GM08714 (cell line): ENCODE measurements at regions not wholly inside any gene's neighbourhood (a gene's known extent, or its start where the extent isn't known, plus 50 kb on each side); places are given as distances from the start of the nearest gene placed in this dataset.

Source experiments
- H3K4me3 ChIP-seq: fragments of 200-500 bp; sonication (Bioruptor generic); 2 replicates; pipeline ENCODE4 v1.5.1; 2014; ENCODE audit warnings: mild to moderate bottlenecking, low read length, inconsistent platforms
- ZNF274 ChIP-seq: IDR thresholded peaks from 2 replicates; pipeline ENCODE4 v1.6.1; 2012; ENCODE audit warnings: mild to moderate bottlenecking, low read depth, low read length

- no peak for TF ChIP-seq ZNF274
- H3K4me3 ChIP-seq = no peak overlapping the region
Measured at GRCh38 chr3:29100292-29100691, 180.6 kb upstream of the RBMS3 start.

GRCh38 chr3:29128001-29128400 lies 152.9 kb upstream of the RBMS3 start:
- no peak for TF ChIP-seq ZNF274

DNA sequence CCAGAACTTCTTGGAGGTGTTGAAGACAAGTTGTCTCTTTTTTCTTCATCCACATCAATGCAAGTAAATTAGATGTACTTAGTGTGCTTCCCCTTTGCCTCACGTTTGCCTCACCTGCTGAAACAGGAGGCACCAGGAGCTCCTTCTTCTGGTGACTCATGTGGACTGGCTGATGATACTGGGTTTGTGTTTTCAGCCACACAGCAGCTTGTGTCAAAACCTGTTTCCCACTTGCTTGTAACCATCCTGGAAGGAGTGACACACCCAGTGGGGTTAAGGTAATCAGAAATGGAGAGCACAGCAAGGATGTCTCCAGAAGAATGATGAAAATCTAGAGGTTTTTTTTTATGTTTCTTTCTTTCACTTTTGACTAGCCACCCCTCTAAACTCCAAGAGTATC lies 143.3 kb upstream of the RBMS3 start:
- no peak for TF ChIP-seq ZNF274
- no peak overlapping the region for H3K4me3 ChIP-seq

More at GRCh38 chr3:29128001-29128400, 152.9 kb upstream of the RBMS3 start:
- no peak overlapping the region for H3K4me3 ChIP-seq

DNA sequence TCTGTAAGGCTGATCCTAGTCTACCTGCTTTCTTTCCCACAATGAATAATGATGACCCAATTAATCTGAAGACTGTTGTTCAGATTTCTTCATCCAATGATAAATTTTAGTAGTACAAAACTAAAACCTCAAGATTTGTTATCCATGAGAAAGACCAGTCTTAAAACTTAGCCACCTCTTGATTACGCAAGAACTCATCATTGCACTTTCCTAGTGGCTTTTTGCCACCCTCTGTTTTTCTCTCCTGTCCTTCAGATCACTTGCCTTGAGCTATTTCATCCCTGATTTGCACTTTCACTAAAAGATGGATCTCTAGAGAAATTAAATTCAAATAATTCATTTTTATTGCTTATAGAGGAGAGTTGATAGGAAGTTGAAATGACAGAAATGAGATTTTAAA lies 142.7 kb upstream of the RBMS3 start:
- no peak for TF ChIP-seq ZNF274
- H3K4me3 ChIP-seq = no peak overlapping the region

GRCh38 chr3:29140666-29141065 lies 140.2 kb upstream of the RBMS3 start:
- no peak overlapping the region for H3K4me3 ChIP-seq
- TF ChIP-seq ZNF274 = no peak

GRCh38 chr3:29141197-29141917 lies 139.5 kb upstream of the RBMS3 start:
- no peak for TF ChIP-seq ZNF274
- no peak overlapping the region for H3K4me3 ChIP-seq

- no peak for TF ChIP-seq ZNF274
Measured at GRCh38 chr3:29141918-29142275, 139.0 kb upstream of the RBMS3 start.

DNA sequence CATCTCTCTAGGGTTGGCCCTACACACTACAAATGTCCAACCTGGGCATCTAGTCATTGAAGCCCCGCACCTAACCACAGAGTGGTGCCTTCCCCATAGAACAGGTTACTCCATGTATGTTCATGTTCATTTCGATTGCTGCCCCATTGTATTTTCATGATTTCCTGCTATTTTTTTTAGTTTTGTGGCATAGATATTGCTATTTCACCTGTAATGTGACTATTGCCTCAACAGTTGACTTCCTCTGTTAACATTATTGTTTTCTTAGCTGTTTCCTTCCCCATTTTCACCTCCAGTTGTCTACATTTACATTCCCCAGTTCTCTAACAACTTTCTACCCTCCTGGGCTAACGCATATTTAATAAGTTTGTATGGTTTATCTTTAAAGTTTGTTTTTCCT lies 137.7 kb upstream of the RBMS3 start:
- TF ChIP-seq ZNF274 = no peak
- H3K4me3 ChIP-seq = no peak overlapping the region

More at GRCh38 chr3:29141918-29142275, 139.0 kb upstream of the RBMS3 start:
- H3K4me3 ChIP-seq = no peak overlapping the region

DNA sequence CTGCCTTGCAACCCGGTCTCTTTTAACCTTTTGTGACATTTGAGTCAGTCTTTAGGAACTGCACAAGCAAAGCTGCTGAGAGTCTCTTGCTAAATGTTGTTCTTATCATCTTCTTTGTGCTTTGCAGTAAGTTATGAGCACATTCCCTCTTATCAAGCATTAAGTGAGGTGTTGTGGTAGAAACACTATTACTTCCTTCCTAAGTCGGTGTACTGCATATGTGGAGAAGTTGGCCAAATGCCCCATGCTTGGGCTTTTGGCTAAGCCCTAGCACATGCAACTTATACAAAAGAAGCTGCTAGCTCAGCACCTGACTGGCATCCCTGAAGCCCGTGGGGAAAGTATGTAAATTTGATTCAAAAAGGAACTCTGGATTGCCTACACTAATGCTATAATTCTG lies 136.5 kb upstream of the RBMS3 start:
- no peak for TF ChIP-seq ZNF274
- no peak overlapping the region for H3K4me3 ChIP-seq

DNA sequence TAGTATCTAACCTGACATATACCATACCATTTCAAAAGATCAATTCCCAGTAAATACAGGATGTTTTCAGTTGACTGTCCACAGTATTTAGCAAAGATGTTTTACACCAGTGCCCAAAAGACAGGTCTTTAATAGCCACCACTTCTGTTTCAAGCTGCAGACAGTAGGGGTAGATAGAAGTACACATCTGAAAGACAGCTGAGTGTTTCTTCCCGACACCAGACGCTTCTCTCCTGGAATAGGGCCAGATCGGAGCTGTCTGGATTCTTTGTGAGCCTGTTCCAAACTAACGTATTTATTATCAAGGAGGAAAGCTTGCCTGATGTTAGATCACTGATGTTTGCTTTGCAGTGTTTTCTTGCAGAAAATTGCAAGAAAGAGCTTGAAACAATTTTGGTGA lies 136.1 kb upstream of the RBMS3 start:
- H3K4me3 ChIP-seq = no peak overlapping the region
- no peak for TF ChIP-seq ZNF274

- no peak overlapping the region for H3K4me3 ChIP-seq
- TF ChIP-seq ZNF274 = no peak
Measured at GRCh38 chr3:29145360-29145759, 135.5 kb upstream of the RBMS3 start.

- no peak for TF ChIP-seq ZNF274
- H3K4me3 ChIP-seq = no peak overlapping the region
Measured at GRCh38 chr3:29152379-29152778, 128.5 kb upstream of the RBMS3 start.

- no peak for TF ChIP-seq ZNF274
- no peak overlapping the region for H3K4me3 ChIP-seq
Measured at GRCh38 chr3:29153811-29154210, 127.1 kb upstream of the RBMS3 start.

GRCh38 chr3:29156086-29156715 lies 124.7 kb upstream of the RBMS3 start:
- no peak overlapping the region for H3K4me3 ChIP-seq
- no peak for TF ChIP-seq ZNF274

GRCh38 chr3:29164825-29165224 lies 116.0 kb upstream of the RBMS3 start:
- no peak overlapping the region for H3K4me3 ChIP-seq
- TF ChIP-seq ZNF274 = no peak
